ENCODE measurements at regions not wholly inside any gene's neighbourhood (a gene's known extent, or its start where the extent isn't known, plus 50 kb on each side); places are given as distances from the start of the nearest gene placed in this dataset.
"Not testable (repeated sequence)": the region's sequence is repeated elsewhere in the genome, so short reads cannot be mapped to it uniquely, and the experiment has no call there.

GRCh38 chr6:169014211-169015197 lies 239.1 kb downstream of the THBS2 start:
- DNase-seq (ENCODE audit: low read depth) = no peak

GRCh38 chr6:169009628-169010027 lies 244.0 kb downstream of the THBS2 start:
- DNase-seq (ENCODE audit: low read depth) = no peak

GRCh38 chr6:169008641-169009257 lies 244.9 kb downstream of the THBS2 start:
- DNase-seq (ENCODE audit: low read depth) = peak; percentile 22

GRCh38 chr6:169005166-169005565 lies 248.5 kb downstream of the THBS2 start:
- DNase-seq (ENCODE audit: low read depth) = no peak

GRCh38 chr6:169000022-169000421 lies 253.6 kb downstream of the THBS2 start:
- no peak for DNase-seq (ENCODE audit: low read depth)

- DNase-seq (ENCODE audit: low read depth) = no peak
These were observed 254.3 kb downstream of the THBS2 start for GRCh38 chr6:168999392-168999791.

- no peak for DNase-seq (ENCODE audit: low read depth)
These were observed 257.4 kb downstream of the THBS2 start for GRCh38 chr6:168996356-168996625.

GRCh38 chr6:168995526-168996355 lies 257.9 kb downstream of the THBS2 start:
- no peak for DNase-seq (ENCODE audit: low read depth)

- peak; percentile 5 for DNase-seq (ENCODE audit: low read depth)
These were observed 258.7 kb downstream of the THBS2 start for GRCh38 chr6:168994956-168995355.

GRCh38 chr6:168992446-168993144 lies 261.1 kb downstream of the THBS2 start:
- DNase-seq (ENCODE audit: low read depth) = no peak

- DNase-seq (ENCODE audit: low read depth) = not testable (repeated sequence)
These were observed 262.0 kb downstream of the THBS2 start for GRCh38 chr6:168991695-168992094.

- no peak for DNase-seq (ENCODE audit: low read depth)
These were observed 263.5 kb downstream of the THBS2 start for GRCh38 chr6:168990019-168990751.

GRCh38 chr6:168989421-168989820 lies 264.2 kb downstream of the THBS2 start:
- peak; percentile 15 for DNase-seq (ENCODE audit: low read depth)

GRCh38 chr6:168988801-168989200 lies 264.8 kb downstream of the THBS2 start:
- DNase-seq (ENCODE audit: low read depth) = peak; percentile 17

GRCh38 chr6:168988280-168988679 lies 265.4 kb downstream of the THBS2 start:
- DNase-seq (ENCODE audit: low read depth) = no peak

- no peak for DNase-seq (ENCODE audit: low read depth)
These were observed 267.9 kb downstream of the THBS2 start for GRCh38 chr6:168985705-168986104.

- no peak for DNase-seq (ENCODE audit: low read depth)
These were observed 269.7 kb downstream of the THBS2 start for GRCh38 chr6:168983925-168984324.

GRCh38 chr6:168981187-168981586 lies 272.5 kb downstream of the THBS2 start:
- DNase-seq (ENCODE audit: low read depth) = no peak

- DNase-seq (ENCODE audit: low read depth) = no peak
These were observed 274.4 kb downstream of the THBS2 start for GRCh38 chr6:168979254-168979653.

- no peak for DNase-seq (ENCODE audit: low read depth)
These were observed 281.5 kb downstream of the THBS2 start for GRCh38 chr6:168972128-168972527.

- no peak for DNase-seq (ENCODE audit: low read depth)
These were observed 282.1 kb downstream of the THBS2 start for GRCh38 chr6:168971549-168971948.

All from LHCN-M2 (cell line).